HEK293 (cell line): ENCODE measurements at regions not wholly inside any gene's neighbourhood (a gene's known extent, or its start where the extent isn't known, plus 50 kb on each side); places are given as distances from the start of the nearest gene placed in this dataset.

Experiments
- CTCF ChIA-PET: fragments of 350-600 bp; formaldehyde crosslinking; extraction: SDS; loops from one replicate; lab custom pipeline; 2021; ENCODE audit warnings: antibody characterized with exemption; lab: Yijun Ruan, JAX
- POLR2A ChIA-PET: fragments of 300-600 bp; formaldehyde crosslinking; extraction: SDS; loops from one replicate; lab custom pipeline; 2020; ENCODE audit warnings: antibody characterized with exemption, inconsistent platforms; lab: Yijun Ruan, JAX
- H3K27ac ChIP-seq: fragments of 200-500 bp; sonication (Bioruptor generic); 2 replicates; pipeline ENCODE4 v1.5.1; 2014; ENCODE audit warnings: low read depth, low read length, control low read depth, inconsistent platforms; ENCODE audit errors: extremely low read depth
- H3K36me3 ChIP-seq, 2 experiments: fragments of 200-500 bp in 1 of 2; sonication (Bioruptor generic) in 1 of 2; 1 replicate in 1 of 2; 2 replicates in 1 of 2; pipeline ENCODE4 v1.5.1; 2014 to 2017; ENCODE audit warnings: inconsistent platforms in 2 of 2, low read length in 2 of 2; ENCODE audit not compliant: control insufficient read depth in 2 of 2, insufficient read depth in 1 of 2
- H3K4me1 ChIP-seq: fragments of 200-500 bp; sonication (Bioruptor generic); 2 replicates; pipeline ENCODE4 v1.5.1; 2014; ENCODE audit warnings: mild to moderate bottlenecking, low read length, inconsistent platforms; ENCODE audit not compliant: control insufficient read depth, insufficient read depth
- H3K4me3 ChIP-seq: 2 replicates; pipeline ENCODE4 v1.5.1; 2011; ENCODE audit warnings: low read depth, mild to moderate bottlenecking, control low read depth, low read length, moderate library complexity
- H3K9me3 ChIP-seq: fragments of 200-500 bp; sonication (Bioruptor generic); 2 replicates; pipeline ENCODE4 v1.5.1; 2014; ENCODE audit warnings: low read depth, low read length, inconsistent platforms; ENCODE audit not compliant: control insufficient read depth, insufficient read depth
- KLF8 ChIP-seq: fragments of 450-650 bp; formaldehyde crosslinking; IDR thresholded peaks from 2 replicates; pipeline ENCODE4 v1.5.1; 2016; ENCODE audit warnings: missing biosample characterization, missing genetic modification characterization
- MYNN ChIP-seq: fragments of 450-650 bp; formaldehyde crosslinking; IDR thresholded peaks from 2 replicates; pipeline ENCODE4 v1.5.1; 2016; ENCODE audit warnings: missing biosample characterization, missing genetic modification characterization, borderline replicate concordance
- OVOL3 ChIP-seq: fragments of 450-650 bp; formaldehyde crosslinking; IDR thresholded peaks from 2 replicates; pipeline ENCODE4 v1.5.1; 2016; ENCODE audit warnings: missing biosample characterization, missing genetic modification characterization
- WT1 ChIP-seq: fragments of 450-650 bp; formaldehyde crosslinking; IDR thresholded peaks from 2 replicates; pipeline ENCODE4 v1.5.1; 2016; ENCODE audit warnings: missing biosample characterization, missing genetic modification characterization
- YY1 ChIP-seq: fragments of 450-650 bp; formaldehyde crosslinking; IDR thresholded peaks from 2 replicates; pipeline ENCODE4 v1.5.1; 2018; ENCODE audit warnings: missing biosample characterization, missing genetic modification characterization
- ZBTB8A ChIP-seq: fragments of 450-650 bp; formaldehyde crosslinking; IDR thresholded peaks from 2 replicates; pipeline ENCODE4 v1.5.1; 2016; ENCODE audit warnings: missing biosample characterization, missing genetic modification characterization
- ZNF140 ChIP-seq: fragments of 450-650 bp; formaldehyde crosslinking; IDR thresholded peaks from 2 replicates; pipeline ENCODE4 v1.5.1; 2016; ENCODE audit warnings: missing biosample characterization, missing genetic modification characterization
- ZNF248 ChIP-seq: fragments of 450-650 bp; formaldehyde crosslinking; IDR thresholded peaks from 2 replicates; pipeline ENCODE4 v1.5.1; 2017; ENCODE audit warnings: missing biosample characterization, missing genetic modification characterization
- ZNF274 ChIP-seq, 2 experiments: fragments of 200-500 bp in 1 of 2; fragments of 450-650 bp in 1 of 2; sonication (Bioruptor generic) in 1 of 2; formaldehyde crosslinking in 1 of 2; IDR thresholded peaks; 2 replicates each; pipeline versions ENCODE4 v1.5.1 to v1.6.1; 2014 to 2016; ENCODE audit warnings: borderline replicate concordance in 1 of 2, inconsistent platforms in 1 of 2, low read length in 1 of 2, missing biosample characterization in 1 of 2, missing genetic modification characterization in 1 of 2
- ZNF292 ChIP-seq: fragments of 450-650 bp; formaldehyde crosslinking; IDR thresholded peaks from 2 replicates; pipeline ENCODE4 v1.5.1; 2016; ENCODE audit warnings: low read depth, missing biosample characterization, missing genetic modification characterization, borderline replicate concordance
- ZNF521 ChIP-seq: fragments of 450-650 bp; formaldehyde crosslinking; IDR thresholded peaks from 2 replicates; pipeline ENCODE4 v1.5.1; 2017; ENCODE audit warnings: missing biosample characterization, mild to moderate bottlenecking, missing genetic modification characterization
- ZNF529 ChIP-seq: fragments of 450-650 bp; formaldehyde crosslinking; IDR thresholded peaks from 2 replicates; pipeline ENCODE4 v1.5.1; 2017; ENCODE audit warnings: missing genetic modification characterization, missing biosample characterization; ENCODE audit not compliant: insufficient replicate concordance
- ZNF555 ChIP-seq: fragments of 450-650 bp; formaldehyde crosslinking; conservative IDR thresholded peaks from 2 replicates; pipeline ENCODE4 v1.5.1; 2017; ENCODE audit warnings: missing biosample characterization, mild to moderate bottlenecking, missing genetic modification characterization, inconsistent platforms
- ZNF660 ChIP-seq: fragments of 450-650 bp; IDR thresholded peaks from 2 replicates; pipeline ENCODE4 v1.5.1; 2018; ENCODE audit warnings: missing biosample characterization, mild to moderate bottlenecking, missing genetic modification characterization
- ZNF747 ChIP-seq: fragments of 450-650 bp; formaldehyde crosslinking; IDR thresholded peaks from 2 replicates; pipeline ENCODE4 v1.5.1; 2016; ENCODE audit warnings: missing biosample characterization, missing genetic modification characterization
- ZNF777 ChIP-seq: fragments of 450-650 bp; formaldehyde crosslinking; IDR thresholded peaks from 2 replicates; pipeline ENCODE4 v1.5.1; 2017; ENCODE audit warnings: missing biosample characterization, missing genetic modification characterization, borderline replicate concordance
- ZNF785 ChIP-seq: fragments of 450-650 bp; formaldehyde crosslinking; IDR thresholded peaks from 2 replicates; pipeline ENCODE4 v1.5.1; 2016; ENCODE audit warnings: missing biosample characterization, missing genetic modification characterization
- ZNF792 ChIP-seq: fragments of 450-650 bp; formaldehyde crosslinking; IDR thresholded peaks from 2 replicates; pipeline ENCODE4 v1.5.1; 2016; ENCODE audit warnings: missing biosample characterization, missing genetic modification characterization
- ZSCAN30 ChIP-seq: fragments of 450-650 bp; IDR thresholded peaks from 2 replicates; pipeline ENCODE4 v1.5.1; 2018; ENCODE audit warnings: missing biosample characterization, mild to moderate bottlenecking, missing genetic modification characterization, moderate library complexity
- TF ChIP-seq, protein P1 (sequence below): fragments of 450-650 bp; formaldehyde crosslinking; IDR thresholded peaks from 2 replicates; pipeline ENCODE4 v1.5.1; 2017; ENCODE audit warnings: missing biosample characterization, mild to moderate bottlenecking, missing genetic modification characterization, moderate library complexity
- TF ChIP-seq, protein P2 (sequence below): fragments of 450-650 bp; formaldehyde crosslinking; IDR thresholded peaks from 2 replicates; pipeline ENCODE4 v1.5.1; 2017; ENCODE audit warnings: missing biosample characterization, missing genetic modification characterization
- TF ChIP-seq, protein P3 (sequence below): fragments of 450-650 bp; formaldehyde crosslinking; IDR thresholded peaks from 2 replicates; pipeline ENCODE4 v1.5.1; 2016; ENCODE audit warnings: missing biosample characterization, missing genetic modification characterization

DNA sequence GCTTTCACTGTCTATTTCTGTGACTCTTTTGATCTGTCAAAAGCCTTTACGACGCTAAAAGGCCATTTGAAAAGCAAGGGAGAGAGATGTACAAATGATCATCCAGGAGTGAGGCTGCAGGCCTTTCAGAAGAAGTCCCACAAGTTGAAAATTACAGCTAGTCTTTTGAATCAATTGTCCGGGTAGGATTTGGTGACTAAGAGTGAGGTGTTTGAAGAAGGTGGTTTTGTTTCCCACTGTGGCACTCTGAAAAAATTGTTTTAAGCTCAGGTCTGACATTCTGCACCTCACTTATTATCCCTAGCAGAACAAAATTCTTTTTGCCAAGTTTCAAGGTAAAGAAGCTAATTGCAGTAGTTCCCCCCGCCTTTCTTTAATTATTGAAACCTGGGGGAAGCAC, 50.8 kb upstream of the TMEM108 start:
- Histone ChIP-seq H3K4me3 (no peak overlapping the region), H3K9me3 (no peaks in the 10 kb centered on the region), H3K36me3 (no peaks in the 10 kb centered on the region), H3K27ac (no peak overlapping the region), H3K4me1 (no peaks in the 10 kb centered on the region)
- POLR2A ChIA-PET: no interaction called here
- no peak for TF ChIP-seq YY1 (tag by site-specific recombination)
- no peak for TF ChIP-seq ZSCAN30 (tag by site-specific recombination)
- TF ChIP-seq ZNF785 (tag by site-specific recombination): no peak
- TF ChIP-seq ZNF747 (tag by site-specific recombination): no peak
- no peak for TF ChIP-seq ZNF792 (tag by site-specific recombination)
- CTCF ChIA-PET: interaction anchor here (0.7 kb wide), 1 partner anchor 134 kb away, joined by 3 read pairs; no protein-coding TSS in a partner anchor

DNA sequence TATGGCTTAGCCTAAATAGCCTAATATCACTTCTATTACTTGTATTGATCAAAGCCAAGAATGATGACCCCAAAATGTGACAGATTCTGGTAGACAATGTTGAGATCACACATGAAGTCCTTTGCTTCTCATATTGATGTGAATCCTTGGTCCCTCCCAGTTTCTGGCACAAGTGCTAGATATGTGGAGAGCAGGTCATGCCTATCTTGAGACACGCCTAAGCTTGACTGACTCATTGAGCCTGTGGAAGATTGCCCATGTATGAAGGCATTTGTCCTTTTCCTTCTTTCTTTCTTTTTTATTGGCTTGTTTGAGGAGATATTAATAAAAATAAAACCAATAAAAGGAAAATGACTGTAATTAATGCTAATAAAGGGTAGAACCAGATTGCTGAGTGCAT, 54.0 kb upstream of the TMEM108 start:
- CTCF ChIA-PET: no interaction called here
- H3K27ac ChIP-seq: no peak overlapping the region
- TF ChIP-seq ZNF555 (tag by site-specific recombination): no peak
- TF ChIP-seq, protein P1, sequence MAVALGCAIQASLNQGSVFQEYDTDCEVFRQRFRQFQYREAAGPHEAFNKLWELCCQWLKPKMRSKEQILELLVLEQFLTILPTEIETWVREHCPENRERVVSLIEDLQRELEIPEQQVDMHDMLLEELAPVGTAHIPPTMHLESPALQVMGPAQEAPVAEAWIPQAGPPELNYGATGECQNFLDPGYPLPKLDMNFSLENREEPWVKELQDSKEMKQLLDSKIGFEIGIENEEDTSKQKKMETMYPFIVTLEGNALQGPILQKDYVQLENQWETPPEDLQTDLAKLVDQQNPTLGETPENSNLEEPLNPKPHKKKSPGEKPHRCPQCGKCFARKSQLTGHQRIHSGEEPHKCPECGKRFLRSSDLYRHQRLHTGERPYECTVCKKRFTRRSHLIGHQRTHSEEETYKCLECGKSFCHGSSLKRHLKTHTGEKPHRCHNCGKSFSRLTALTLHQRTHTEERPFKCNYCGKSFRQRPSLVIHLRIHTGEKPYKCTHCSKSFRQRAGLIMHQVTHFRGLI (tag by site-specific recombination): no peak
- no peak for TF ChIP-seq ZNF777 (tag by site-specific recombination)
- no peak for TF ChIP-seq ZNF248
- no peak for TF ChIP-seq MYNN
- no peak for TF ChIP-seq WT1
- TF ChIP-seq KLF8 (tag by site-specific recombination): no peak
- no peak for TF ChIP-seq ZBTB8A (tag by site-specific recombination)
- TF ChIP-seq ZNF529 (tag by site-specific recombination): no peak
- TF ChIP-seq, protein P2, sequence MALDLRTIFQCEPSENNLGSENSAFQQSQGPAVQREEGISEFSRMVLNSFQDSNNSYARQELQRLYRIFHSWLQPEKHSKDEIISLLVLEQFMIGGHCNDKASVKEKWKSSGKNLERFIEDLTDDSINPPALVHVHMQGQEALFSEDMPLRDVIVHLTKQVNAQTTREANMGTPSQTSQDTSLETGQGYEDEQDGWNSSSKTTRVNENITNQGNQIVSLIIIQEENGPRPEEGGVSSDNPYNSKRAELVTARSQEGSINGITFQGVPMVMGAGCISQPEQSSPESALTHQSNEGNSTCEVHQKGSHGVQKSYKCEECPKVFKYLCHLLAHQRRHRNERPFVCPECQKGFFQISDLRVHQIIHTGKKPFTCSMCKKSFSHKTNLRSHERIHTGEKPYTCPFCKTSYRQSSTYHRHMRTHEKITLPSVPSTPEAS (tag by site-specific recombination): no peak
- TF ChIP-seq ZNF292 (tag by site-specific recombination): no peak
- TF ChIP-seq ZNF140 (tag by site-specific recombination): no peak
- no peak for TF ChIP-seq ZNF521 (tag by site-specific recombination)
- TF ChIP-seq OVOL3 (tag by site-specific recombination): no peak
- TF ChIP-seq ZNF660 (tag by site-specific recombination): no peak
- TF ChIP-seq, protein P3, sequence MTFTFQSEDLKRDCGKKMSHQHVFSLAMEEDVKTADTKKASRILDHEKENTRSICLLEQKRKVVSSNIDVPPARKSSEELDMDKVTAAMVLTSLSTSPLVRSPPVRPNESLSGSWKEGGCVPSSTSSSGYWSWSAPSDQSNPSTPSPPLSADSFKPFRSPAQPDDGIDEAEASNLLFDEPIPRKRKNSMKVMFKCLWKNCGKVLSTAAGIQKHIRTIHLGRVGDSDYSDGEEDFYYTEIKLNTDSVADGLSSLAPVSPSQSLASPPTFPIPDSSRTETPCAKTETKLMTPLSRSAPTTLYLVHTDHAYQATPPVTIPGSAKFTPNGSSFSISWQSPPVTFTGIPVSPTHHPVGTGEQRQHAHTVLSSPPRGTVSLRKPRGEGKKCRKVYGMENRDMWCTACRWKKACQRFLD (tag by site-specific recombination): no peak
- no peak for TF ChIP-seq ZNF274 (IDR thresholded peaks at IDR 0.05; ENCODE audit: low read length)
- TF ChIP-seq ZNF274 (tag by site-specific recombination; IDR thresholded peaks at IDR 0.05; ENCODE audit: borderline replicate concordance): no peak
- TF ChIP-seq, all 188 proteins: peak for 0
- Histone ChIP-seq H3K4me1 (no peaks in the 10 kb centered on the region), H3K9me3 (no peaks in the 10 kb centered on the region), H3K36me3 (no peaks in the 10 kb centered on the region), H3K4me3 (no peak overlapping the region)
- POLR2A ChIA-PET: no interaction called here
